ENCODE measurements at regions not wholly inside any gene's neighbourhood (a gene's known extent, or its start where the extent isn't known, plus 50 kb on each side); places are given as distances from the start of the nearest gene placed in this dataset.

DNA sequence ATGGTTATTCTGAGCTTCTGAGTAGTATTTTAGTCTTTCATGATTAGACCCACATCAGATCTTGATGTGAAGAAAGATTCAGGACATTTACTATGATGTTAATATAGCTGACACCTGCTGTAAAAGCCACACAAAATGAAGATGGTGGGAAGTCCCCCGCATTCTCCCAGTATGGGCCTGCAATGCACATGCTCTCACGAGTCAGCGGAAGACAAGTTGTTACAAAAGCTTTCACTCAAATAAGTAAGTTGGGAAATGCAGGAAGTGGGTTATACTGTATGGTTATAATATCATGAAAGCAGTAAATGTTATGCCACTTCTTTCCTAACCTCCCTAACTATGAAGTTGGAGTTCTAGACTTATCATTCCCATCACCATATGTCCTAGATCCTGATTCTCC lies 171.9 kb downstream of the KLF5 start:
- Mint-ChIP-seq H3K4me1 (no peaks in the 10 kb centered on the region), H3K36me3 (no peaks in the 10 kb centered on the region), H3K4me3 (no peak overlapping the region), H3K9me3 (peaks cover 4% of the 10 kb centered on the region), H3K27ac (no peak overlapping the region), H3K27me3 (ENCODE audit: low read depth) (no peaks in the 10 kb centered on the region)
- TF ChIP-seq, protein P1, sequence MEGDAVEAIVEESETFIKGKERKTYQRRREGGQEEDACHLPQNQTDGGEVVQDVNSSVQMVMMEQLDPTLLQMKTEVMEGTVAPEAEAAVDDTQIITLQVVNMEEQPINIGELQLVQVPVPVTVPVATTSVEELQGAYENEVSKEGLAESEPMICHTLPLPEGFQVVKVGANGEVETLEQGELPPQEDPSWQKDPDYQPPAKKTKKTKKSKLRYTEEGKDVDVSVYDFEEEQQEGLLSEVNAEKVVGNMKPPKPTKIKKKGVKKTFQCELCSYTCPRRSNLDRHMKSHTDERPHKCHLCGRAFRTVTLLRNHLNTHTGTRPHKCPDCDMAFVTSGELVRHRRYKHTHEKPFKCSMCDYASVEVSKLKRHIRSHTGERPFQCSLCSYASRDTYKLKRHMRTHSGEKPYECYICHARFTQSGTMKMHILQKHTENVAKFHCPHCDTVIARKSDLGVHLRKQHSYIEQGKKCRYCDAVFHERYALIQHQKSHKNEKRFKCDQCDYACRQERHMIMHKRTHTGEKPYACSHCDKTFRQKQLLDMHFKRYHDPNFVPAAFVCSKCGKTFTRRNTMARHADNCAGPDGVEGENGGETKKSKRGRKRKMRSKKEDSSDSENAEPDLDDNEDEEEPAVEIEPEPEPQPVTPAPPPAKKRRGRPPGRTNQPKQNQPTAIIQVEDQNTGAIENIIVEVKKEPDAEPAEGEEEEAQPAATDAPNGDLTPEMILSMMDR (IDR thresholded peaks at IDR 0.05; ENCODE audit: unreplicated experiment): no peak
- no peak for DNase-seq (ENCODE audit: low spot score in 2 of 2, unreplicated experiment in 2 of 2)

DNA sequence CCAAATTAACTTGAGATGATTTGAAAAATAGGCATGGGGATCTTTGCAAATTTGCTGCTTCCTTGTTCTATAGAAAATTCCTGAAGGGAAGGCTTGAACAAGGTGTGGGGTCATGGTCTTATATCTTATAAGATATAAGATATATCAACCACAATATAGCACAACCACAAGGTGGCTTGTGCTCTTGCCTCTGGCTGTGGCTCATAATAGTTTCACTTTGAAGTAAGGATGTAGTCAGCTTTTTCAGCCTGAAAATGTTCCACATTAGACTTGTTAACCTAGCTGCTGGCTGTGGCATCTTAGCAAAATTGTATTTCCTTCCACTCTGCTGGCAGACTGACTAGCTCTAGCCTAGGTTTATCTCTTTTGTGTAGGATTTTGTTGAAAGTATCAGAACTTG lies 169.7 kb downstream of the KLF5 start:
- H3K4me1 Mint-ChIP-seq: no peaks in the 10 kb centered on the region
- no peak for DNase-seq (ENCODE audit: low spot score in 2 of 2, unreplicated experiment in 2 of 2)
- H3K27ac Mint-ChIP-seq: no peak overlapping the region

DNA sequence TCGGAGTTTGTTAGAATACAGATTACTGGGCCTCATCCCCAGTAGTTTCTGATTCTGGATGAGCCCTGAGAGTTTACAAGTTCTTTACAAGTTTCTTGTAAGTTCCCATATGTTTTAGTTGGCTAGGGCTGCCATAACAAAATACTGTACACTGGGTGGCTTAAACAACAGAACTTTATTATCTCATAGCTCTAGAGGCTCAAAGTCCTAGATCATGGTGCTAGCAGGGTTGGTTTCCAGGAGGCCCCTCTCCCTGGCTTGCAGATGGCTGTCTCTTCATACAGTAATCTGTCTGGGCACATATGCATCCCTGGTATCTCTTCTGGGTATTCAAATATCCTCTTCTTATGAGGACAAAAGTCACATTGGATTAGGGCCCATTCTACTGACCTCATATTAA lies 167.2 kb downstream of the KLF5 start:
- no peak for DNase-seq (ENCODE audit: low spot score in 2 of 2, unreplicated experiment in 2 of 2)
- no peak overlapping the region for H3K4me3 Mint-ChIP-seq
- H3K27me3 Mint-ChIP-seq (ENCODE audit: low read depth): no peaks in the 10 kb centered on the region
- no peak overlapping the region for H3K27ac Mint-ChIP-seq
- TF ChIP-seq, protein P1 (IDR thresholded peaks at IDR 0.05; ENCODE audit: unreplicated experiment): no peak
- no peaks in the 10 kb centered on the region for H3K9me3 Mint-ChIP-seq
- no peaks in the 10 kb centered on the region for H3K36me3 Mint-ChIP-seq
- peaks cover 7% of the 10 kb centered on the region for H3K4me1 Mint-ChIP-seq

More for the DNA sequence above, 169.7 kb downstream of the KLF5 start:
- Mint-ChIP-seq H3K27me3 (ENCODE audit: low read depth) (no peaks in the 10 kb centered on the region), H3K9me3 (no peaks in the 10 kb centered on the region), H3K4me3 (no peak overlapping the region), H3K36me3 (no peaks in the 10 kb centered on the region)
- TF ChIP-seq, protein P1 (IDR thresholded peaks at IDR 0.05; ENCODE audit: unreplicated experiment): no peak

DNA sequence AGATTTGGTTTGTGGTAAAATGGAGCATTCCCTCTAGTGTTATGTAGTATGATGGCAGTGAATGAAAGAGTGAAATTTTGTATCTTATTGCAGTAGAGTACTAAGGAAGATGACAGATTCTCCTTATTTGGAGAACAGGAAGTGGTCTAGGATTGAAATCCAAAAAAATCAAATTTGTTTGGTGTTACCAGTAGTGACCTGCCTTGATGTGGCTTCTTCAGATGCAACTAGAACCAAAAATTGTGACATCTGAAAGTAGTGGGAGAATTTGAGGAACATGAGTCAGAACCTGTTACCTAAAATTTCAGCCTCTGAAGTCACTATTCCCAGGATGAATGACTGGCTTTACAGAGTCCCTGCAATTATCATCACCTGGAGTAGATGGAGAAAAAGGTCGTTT lies 165.9 kb downstream of the KLF5 start:
- TF ChIP-seq, protein P1 (IDR thresholded peaks at IDR 0.05; ENCODE audit: unreplicated experiment): no peak
- H3K36me3 Mint-ChIP-seq: no peaks in the 10 kb centered on the region
- H3K27ac Mint-ChIP-seq: no peak overlapping the region
- no peak for DNase-seq (ENCODE audit: low spot score in 2 of 2, unreplicated experiment in 2 of 2)
- peaks cover 7% of the 10 kb centered on the region for H3K4me1 Mint-ChIP-seq
- no peaks in the 10 kb centered on the region for H3K27me3 Mint-ChIP-seq (ENCODE audit: low read depth)
- no peak overlapping the region for H3K4me3 Mint-ChIP-seq
- no peaks in the 10 kb centered on the region for H3K9me3 Mint-ChIP-seq

DNA sequence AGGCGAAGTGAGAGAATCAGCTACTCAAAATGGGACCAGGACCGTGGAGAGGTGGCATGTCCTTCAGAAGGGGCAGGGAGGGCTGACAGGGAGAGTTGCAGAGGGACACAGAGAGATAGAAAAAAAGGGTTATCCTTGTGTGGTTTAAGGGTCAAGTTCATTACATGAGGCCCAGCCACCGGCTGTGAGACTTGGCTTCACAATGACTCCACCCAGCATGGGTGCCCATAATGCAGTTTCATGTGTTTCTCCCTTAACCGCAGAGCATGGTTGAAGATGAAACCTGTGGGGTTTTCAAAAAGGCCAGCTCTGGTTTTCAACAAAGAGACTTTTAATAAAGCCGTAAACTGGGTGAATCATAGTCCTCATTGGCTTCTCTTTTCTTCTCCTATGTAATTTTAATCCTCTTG lies 164.6 kb downstream of the KLF5 start:
- H3K4me3 Mint-ChIP-seq: no peak overlapping the region
- no peak overlapping the region for H3K27ac Mint-ChIP-seq
- no peaks in the 10 kb centered on the region for H3K36me3 Mint-ChIP-seq
- no peak for DNase-seq (ENCODE audit: low spot score in 2 of 2, unreplicated experiment in 2 of 2)
- TF ChIP-seq, protein P1 (IDR thresholded peaks at IDR 0.05; ENCODE audit: unreplicated experiment): no peak
- H3K9me3 Mint-ChIP-seq: no peaks in the 10 kb centered on the region
- peaks cover 7% of the 10 kb centered on the region for H3K4me1 Mint-ChIP-seq
- no peaks in the 10 kb centered on the region for H3K27me3 Mint-ChIP-seq (ENCODE audit: low read depth)

All from mesothelial cell of epicardium (in vitro differentiated cells).